ENCODE measurements at regions not wholly inside any gene's neighbourhood (a gene's known extent, or its start where the extent isn't known, plus 50 kb on each side); places are given as distances from the start of the nearest gene placed in this dataset.

GRCh38 chr1:66475940-66476339 is 58.0 kb upstream of the SGIP1 start:
- TF ChIP-seq CTCF (IDR thresholded peaks at IDR 0.05) (no peak), POLR2A (IDR thresholded peaks at IDR 0.05) (no peak), EP300 (IDR thresholded peaks at IDR 0.05) (no peak), POLR2AphosphoS5 (IDR thresholded peaks at IDR 0.05) (no peak)

Data from sigmoid colon (tissue), 4 donors.